AG04450 (cell line): ENCODE measurements at regions not wholly inside any gene's neighbourhood (a gene's known extent, or its start where the extent isn't known, plus 50 kb on each side); places are given as distances from the start of the nearest gene placed in this dataset.
A peak's percentile ranks its signal among the peaks of the same experiment; 100 is the strongest.
"Not testable (repeated sequence)": the region's sequence is repeated elsewhere in the genome, so short reads cannot be mapped to it uniquely, and the experiment has no call there.

Experiments
- CTCF ChIA-PET: fragments of 300-600, 350-600 bp; formaldehyde crosslinking; extraction: SDS; loops from one replicate; lab custom pipeline; 2022; ENCODE audit warnings: antibody characterized with exemption, inconsistent platforms; lab: Charles Lee
- POLR2A ChIA-PET: fragments of 350-600 bp; formaldehyde crosslinking; extraction: SDS; loops from one replicate; lab custom pipeline; 2021; ENCODE audit warnings: antibody characterized with exemption, inconsistent platforms; lab: Yijun Ruan, JAX
- DNase-seq: peaks from one replicate; pipeline ENCODE4 v3.0.0-alpha.2; 2011; ENCODE audit warnings: low read depth, low spot score
- H3K27ac ChIP-seq: one replicate; pipeline ENCODE4 v1.5.1; 2012; ENCODE audit warnings: low read depth, low read length, control low read depth
- H3K27me3 ChIP-seq: one replicate; pipeline ENCODE4 v1.6.0; 2012; ENCODE audit warnings: low read length; ENCODE audit not compliant: control insufficient read depth, insufficient read depth
- H3K4me3 ChIP-seq: 2 replicates; pipeline ENCODE4 v1.5.1; 2011; ENCODE audit warnings: mild to moderate bottlenecking, low read depth, low read length, control low read depth
- H3K9me3 ChIP-seq: 2 replicates; pipeline ENCODE4 v1.5.1; 2012; ENCODE audit warnings: low read length; ENCODE audit not compliant: control insufficient read depth, insufficient read depth
- CTCF ChIP-seq: IDR thresholded peaks from 2 replicates; pipeline ENCODE4 v1.5.1; 2011; ENCODE audit warnings: low read depth, low read length, control low read depth, inconsistent platforms

- TF ChIP-seq CTCF = no peak
- ChIA-PET CTCF (no interaction called here), POLR2A (no interaction called here)
- Histone ChIP-seq H3K27me3 (no peaks in the 10 kb centered on the region), H3K27ac (no peak overlapping the region), H3K9me3 (no peaks in the 10 kb centered on the region), H3K4me3 (no peak overlapping the region)
- DNase-seq = no peak
Measured at GRCh38 chr1:221863635-221864034, 121.7 kb upstream of the DUSP10 start.

- no peaks in the 10 kb centered on the region for H3K9me3 ChIP-seq
- H3K27ac ChIP-seq = no peak overlapping the region
- no peaks in the 10 kb centered on the region for H3K27me3 ChIP-seq
- POLR2A ChIA-PET = no interaction called here
- CTCF ChIA-PET = no interaction called here
- TF ChIP-seq CTCF = no peak
- no peak for DNase-seq
- no peak overlapping the region for H3K4me3 ChIP-seq
Measured at GRCh38 chr1:221862971-221863370, 121.1 kb upstream of the DUSP10 start.

GRCh38 chr1:221858818-221859611, 117.1 kb upstream of the DUSP10 start:
- no peaks in the 10 kb centered on the region for H3K9me3 ChIP-seq
- no peak overlapping the region for H3K27ac ChIP-seq
- H3K27me3 ChIP-seq = no peaks in the 10 kb centered on the region
- no peak overlapping the region for H3K4me3 ChIP-seq
- peak; percentile 47 for DNase-seq
- ChIA-PET POLR2A (no interaction called here), CTCF (interaction anchor here (1.3 kb wide), 1 partner anchor 597 kb away, joined by 4 read pairs; no protein-coding TSS in a partner anchor)
- no peak for TF ChIP-seq CTCF

- CTCF ChIA-PET = interaction anchor here (1.0 kb wide), 1 partner anchor 18 kb away, joined by 5 read pairs; no protein-coding TSS in a partner anchor
Measured at GRCh38 chr1:221857094-221857444, 115.2 kb upstream of the DUSP10 start.

GRCh38 chr1:221856228-221857093, 114.6 kb upstream of the DUSP10 start:
- ChIA-PET POLR2A (no interaction called here), CTCF (interaction anchor here (0.7 to 1.0 kb wide), 2 partner anchors 19 to 514 kb away, joined by 3 to 5 read pairs; no protein-coding TSS in a partner anchor)
- peak; percentile 26 for DNase-seq
- Histone ChIP-seq H3K27me3 (no peaks in the 10 kb centered on the region), H3K4me3 (no peak overlapping the region), H3K9me3 (no peaks in the 10 kb centered on the region), H3K27ac (no peak overlapping the region)
- no peak for TF ChIP-seq CTCF

More at GRCh38 chr1:221857094-221857444, 115.2 kb upstream of the DUSP10 start:
- H3K9me3 ChIP-seq, H3K4me3 ChIP-seq, H3K27ac ChIP-seq, POLR2A ChIA-PET, DNase-seq, H3K27me3 ChIP-seq: not testable (repeated sequence)
